ENCODE measurements at regions not wholly inside any gene's neighbourhood (a gene's known extent, or its start where the extent isn't known, plus 50 kb on each side); places are given as distances from the start of the nearest gene placed in this dataset.
"Not testable (repeated sequence)": the region's sequence is repeated elsewhere in the genome, so short reads cannot be mapped to it uniquely, and the experiment has no call there.

DNA sequence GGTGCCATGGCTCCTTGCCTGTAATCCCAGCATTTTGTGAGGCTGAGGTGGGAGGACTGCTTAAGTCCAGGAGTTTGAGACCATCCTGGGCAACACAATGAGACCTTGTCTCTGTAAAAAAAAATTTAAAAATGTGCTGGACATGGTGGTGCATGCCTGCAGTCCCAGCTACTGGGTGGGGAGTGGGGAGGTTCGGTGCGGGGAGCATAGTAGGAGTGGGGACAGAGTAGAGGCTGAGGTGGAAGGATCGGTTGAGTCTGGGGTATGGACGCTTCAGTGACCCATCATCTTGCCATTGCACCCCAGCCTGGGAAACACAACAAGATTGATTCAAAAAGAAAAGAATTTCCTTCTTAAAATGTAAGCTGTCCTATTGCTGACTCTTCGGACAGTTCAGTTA is 1490.0 kb upstream of the GBE1 start:
- no peak for FAIRE-seq

DNA sequence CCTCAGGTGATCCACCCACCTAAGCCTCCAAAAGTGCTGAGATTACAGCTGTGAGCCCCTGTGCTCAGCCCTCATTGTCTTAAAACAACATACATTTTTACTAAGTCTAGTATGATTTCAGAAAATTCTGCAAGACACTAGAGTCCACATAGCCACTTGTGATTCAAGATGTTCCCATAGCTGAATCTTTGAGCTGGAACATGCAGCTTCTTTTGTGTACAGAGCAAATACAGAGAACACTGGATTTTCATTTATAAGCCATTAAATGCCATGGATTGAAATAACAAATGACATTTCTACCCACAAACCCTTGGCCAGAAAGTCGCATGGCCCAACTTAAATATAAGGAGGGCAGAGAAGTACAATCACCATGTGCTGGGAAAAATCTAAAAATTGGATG is 1489.2 kb upstream of the GBE1 start:
- no peak for FAIRE-seq

DNA sequence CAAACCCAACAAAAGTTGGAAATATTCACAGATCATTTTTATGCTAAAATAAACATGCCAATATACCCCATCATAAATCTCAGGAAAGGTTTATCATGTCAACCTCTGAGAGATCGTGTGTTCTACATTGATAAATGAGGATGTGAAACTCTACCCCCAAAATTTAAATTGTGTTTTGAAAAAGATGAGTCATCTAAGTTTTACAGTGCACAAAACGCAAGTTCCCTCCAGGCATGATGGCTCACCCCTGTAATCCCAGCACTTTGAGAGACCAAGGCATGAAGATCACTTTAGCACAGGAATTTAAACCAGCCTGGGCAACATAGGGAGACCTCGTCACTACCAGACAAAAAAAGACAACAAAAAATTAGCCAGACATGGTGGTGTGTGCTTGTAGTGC is 1487.0 kb upstream of the GBE1 start:
- no peak for FAIRE-seq

DNA sequence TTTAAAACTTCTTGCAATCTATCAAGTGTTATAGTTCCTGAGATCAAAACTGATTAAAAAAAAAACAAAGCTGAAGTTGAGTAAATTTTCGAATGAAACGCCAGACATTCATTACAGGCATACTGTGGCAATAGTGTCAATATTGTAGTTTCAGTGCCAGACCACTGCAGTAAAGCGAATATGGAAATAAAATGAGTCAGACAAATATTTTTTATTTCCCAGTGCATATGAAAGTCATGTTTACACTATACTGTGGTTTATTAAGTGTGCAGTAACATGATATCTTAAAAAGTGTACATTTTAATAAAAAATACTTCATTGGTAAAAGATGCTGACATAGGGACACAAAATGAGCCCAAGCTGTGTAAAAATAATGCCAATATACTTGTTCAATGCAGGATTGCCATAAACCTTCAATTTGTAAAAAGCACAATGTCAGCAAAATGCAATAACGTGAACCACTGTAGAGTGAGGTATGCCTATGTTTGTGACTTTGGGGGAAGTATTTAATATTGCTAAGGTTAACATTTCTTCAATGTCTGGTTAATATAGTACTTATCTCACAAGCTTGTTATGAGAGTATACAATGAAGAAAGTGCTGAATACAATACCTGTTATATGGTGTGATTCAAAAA is 1473.9 kb upstream of the GBE1 start:
- no peak for FAIRE-seq

DNA sequence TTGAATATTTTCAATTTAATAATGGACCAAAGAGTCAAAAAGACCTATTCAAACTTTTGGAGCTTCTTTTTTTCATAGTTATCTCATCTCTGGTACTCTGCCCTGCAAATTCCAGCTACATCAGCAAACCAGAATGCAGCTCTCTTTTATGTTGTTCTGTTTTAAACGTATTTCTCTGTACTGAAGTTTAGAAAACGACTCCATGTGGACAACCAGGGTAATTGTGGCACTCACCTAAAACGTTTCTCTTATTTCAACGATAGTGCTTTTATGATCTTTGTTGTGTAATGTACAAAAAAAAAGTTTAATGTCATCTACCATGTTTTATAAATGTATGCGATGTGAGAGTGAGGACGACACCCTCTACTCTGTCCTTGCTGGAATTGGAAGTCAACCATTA is 1472.3 kb upstream of the GBE1 start:
- no peak for FAIRE-seq

DNA sequence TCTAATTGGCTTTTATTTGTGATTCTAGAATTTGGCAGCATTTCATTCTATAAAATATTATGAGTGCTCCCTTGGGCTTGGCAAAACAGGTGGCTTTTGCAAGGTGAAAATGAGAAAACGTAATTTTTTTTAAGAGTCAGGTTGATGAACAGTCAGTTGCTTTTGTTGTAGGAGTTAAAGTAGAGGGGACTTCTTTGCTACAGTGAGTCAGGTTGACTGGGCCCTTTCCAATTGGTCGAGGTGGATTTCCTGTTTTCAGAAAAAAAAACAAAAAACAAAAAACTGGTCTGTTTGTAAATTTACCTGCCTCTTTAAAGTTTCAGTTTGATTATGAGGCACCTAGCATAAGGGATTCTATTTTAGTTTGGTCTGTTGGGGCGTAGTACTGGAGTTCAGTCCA is 1469.4 kb upstream of the GBE1 start:
- FAIRE-seq: no peak

DNA sequence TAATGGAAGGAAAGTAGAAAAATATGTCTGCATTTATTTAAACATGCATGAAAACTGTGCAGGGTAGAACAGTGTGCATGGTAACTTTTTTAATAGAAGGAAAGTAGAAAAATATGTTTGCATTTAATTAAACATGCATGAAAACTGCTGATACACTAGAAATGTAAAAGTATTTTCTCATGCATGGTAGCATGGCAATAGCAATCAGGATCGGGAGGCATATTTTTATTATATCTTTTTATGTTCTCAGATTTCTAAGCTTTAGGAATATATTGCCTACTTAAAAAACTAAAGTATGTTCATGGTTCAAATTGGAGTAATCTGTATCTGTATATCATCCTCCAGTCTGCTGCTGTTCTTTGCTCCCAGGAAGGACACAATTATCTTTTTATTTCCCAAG is 1468.9 kb upstream of the GBE1 start:
- FAIRE-seq: no peak

DNA sequence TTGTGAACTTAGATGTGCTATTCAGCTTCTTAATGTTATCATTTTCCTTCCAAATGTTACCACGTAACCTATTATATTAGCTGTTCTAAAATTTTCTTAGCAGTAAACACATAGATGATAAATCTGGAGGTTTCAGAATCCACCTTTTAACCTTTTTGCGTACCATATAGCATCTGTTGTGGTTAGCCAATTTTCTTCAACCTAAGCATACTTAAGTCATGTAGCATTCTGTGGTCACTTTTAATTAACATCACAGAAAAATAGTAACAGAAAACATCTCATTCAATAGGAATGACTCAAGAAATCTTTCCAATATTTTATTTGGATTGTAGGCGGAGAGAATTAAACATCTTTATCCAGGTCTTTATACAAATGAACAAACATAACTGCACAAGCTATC is 1465.3 kb upstream of the GBE1 start:
- no peak for FAIRE-seq

DNA sequence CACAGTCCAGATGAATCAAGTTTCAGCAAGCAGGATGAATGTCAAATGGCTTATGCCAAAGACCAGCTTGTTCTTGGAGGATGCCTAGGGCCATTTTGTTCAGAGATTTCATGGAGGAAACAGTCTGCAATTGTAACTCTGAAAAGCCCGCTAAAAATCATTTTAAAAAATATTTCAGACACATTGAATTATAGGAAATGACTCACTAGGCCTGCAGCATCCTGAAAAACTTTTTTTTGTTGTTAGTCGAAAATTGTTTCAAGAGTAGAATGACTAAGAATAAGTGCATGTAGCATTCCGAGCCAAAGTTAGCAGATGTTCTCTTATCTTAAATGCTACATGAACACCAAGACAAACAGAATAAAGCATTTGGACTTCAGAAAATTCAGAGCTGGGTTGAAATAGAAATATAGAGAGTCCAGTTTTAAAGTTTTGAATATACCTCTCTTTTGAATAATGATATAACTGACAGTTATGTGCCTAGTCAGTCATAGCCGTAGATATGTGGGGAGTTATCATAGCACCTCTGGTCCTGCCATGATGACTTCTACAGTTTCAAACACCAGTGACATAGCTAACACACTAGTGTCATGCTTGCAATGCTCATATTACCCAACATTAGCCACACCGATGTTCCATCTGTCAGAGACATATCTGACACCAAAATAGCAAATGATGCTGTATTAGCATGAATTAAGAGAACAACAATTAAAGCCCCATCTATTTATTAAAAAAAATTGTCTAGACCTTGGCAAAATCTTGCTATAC is 1462.8 kb upstream of the GBE1 start:
- FAIRE-seq: no peak

DNA sequence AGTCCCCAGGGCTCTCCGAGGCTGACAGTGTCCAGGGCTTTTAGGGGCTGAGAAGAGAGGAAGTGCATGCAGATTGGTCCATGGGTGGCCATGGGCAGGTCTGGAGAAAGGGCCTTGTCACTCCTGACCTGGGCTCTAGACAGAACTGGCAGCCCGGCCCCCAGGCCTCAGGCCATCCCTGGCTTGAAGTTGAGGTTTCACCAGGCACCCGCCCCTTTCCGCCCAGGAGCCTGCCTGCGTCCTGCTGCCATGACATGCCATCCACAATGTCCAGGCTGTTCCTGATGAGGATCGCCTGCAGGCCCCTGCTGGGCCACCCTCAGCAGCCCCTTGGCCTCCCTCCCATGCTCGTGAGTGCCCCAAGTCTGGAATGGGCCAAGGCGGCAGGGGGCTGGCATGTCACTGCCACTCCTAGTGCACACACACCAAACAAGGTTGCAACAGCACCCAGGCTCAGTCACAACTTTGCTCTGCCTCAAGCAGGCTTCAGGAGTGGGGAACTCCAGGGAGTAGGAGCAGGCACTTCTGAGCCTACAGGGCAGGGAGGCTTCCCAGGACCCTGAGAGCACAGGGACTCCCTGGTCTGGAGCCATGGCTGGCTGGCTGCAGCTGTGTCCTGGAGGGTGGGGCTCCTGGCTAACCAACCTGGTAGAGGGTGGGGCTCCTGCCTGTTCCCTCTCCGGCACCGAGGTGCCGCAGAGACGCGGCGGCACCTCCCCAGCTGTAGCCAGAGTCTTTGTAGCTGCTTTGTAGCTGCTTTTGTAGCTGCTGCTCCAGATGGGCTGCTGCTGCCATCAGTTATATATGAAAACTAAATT is 1457.1 kb upstream of the GBE1 start:
- no peak for FAIRE-seq

DNA sequence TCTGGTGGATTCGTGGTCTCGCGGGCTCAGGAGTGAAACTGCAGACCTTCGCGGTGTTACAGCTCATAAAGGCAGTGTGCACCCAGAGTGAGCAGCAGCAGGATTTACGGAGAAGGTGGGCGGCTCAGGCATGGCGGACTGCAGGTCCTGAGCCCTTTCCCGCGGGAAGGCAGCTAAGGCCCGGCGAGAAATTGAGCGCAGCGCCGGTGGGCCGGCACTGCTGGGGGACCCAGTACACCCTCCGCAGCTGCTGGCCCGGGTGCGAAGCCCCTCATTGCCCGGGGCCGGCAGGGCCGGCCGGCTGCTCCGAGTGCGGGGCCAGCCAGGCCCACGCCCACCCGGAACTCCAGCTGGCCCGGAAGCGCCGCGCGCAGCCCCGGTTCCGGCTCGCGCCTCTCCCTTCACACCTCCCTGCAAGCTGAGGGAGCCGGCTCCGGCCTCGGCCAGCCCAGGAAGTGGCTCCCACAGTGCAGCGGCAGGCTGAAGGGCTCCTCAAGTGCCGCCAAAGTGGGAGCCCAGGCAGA is 1456.2 kb upstream of the GBE1 start:
- not testable (repeated sequence) for FAIRE-seq

DNA sequence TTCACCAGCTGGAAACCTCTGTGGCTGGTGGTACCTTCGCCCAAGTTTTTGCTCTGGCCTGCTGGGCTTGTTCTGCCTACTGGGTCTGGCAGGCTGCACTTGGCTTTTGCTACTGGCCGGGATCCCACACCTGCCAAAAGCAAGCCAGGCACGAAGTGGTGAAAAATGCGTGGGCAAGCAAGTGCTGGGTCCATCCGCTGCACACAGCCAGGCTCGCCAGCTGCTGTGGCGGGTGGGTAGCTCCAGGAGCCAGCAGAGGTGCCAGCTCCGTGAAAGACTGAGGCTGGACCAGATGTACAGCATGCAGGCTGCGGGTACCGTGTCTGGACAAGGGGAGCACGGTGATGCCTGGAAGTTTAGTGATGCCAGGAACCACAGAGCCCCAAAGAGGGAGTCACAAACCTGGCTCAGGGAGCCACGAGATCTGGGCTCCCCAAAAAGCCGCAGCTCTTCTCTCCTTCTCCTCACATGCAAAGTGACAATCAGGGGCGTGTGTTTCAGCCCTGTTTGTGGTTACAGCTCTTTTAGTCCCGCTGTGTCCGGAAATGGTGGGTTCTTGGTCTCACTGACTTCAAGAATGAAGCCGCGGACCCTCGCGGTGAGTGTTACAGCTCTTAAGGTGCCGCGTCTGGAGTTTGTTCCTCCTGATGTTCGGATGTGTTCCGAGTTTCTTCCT is 1455.6 kb upstream of the GBE1 start:
- FAIRE-seq: no peak

DNA sequence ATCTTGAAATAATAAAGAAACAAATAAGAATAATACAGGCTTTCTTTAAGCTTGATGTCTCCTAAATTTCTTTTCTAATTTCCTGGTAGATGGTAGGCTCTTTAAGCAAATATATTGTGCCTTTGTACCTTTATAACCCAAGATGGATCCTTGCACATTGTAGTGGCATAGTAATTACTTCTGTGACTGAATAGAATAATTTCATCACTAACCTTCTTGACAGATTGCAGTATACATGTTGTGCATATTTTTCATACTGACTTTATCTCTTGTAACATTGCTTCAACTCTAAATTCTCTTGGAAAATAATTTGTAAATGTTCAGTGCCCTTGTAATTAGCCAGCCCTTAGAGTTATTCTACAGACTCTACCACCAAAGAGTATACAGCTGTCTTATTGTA is 1433.8 kb upstream of the GBE1 start:
- no peak for FAIRE-seq

DNA sequence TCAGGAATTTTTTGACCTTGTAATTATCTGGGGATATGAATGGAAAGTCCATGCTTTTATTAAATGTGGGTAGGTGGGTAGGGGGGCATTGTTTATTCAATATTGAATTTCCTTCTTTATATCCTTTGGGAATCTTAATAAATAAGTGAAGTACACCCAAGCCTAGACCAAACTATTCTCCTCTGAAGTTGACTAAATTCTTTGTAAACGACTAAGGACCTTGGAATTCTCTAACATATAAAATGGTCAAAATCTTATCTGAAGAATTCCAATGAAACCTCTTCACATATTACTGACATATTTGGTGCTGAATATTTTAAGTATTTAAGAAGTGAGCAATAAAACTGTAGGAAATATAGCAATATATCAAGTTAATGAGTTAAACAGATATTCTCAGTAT is 1432.1 kb upstream of the GBE1 start:
- FAIRE-seq: no peak

DNA sequence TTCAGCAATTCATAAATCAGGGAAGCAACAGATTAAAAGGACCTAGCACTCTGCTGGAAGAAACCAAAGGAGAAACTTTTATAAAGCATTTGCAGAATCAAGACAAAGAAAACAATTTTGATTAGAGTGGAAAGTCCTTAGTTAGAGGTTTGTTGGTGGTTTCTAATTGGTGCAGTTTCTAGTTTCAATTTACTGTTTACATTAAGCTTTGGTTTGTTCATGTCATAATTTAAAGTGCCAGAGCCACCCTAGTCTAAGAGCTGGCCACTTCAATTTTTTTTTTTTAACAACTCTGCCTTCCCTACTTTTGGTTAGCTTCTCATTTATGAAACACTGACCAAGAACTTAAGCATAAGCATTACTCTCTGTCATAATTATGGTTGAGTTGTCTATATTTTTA is 1428.2 kb upstream of the GBE1 start:
- FAIRE-seq: no peak

DNA sequence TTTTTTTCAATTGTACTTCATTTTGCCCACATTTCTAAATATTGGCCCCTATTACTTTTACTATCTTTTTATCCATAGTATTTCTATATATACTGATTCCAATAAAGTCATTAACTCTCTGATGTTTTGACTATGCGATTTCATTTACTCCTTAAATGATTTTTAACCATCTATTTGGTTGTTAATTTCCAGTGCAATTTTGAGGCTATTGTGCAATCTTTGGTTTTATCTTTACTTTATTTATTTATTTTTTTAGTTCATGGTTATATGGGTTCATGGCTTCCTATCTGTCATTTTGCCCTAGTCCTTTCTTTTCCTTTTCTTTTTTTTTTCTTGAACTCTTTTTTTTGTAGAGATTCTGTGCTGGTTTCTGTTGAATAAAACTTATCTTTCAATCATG is 1408.0 kb upstream of the GBE1 start:
- FAIRE-seq: no peak

DNA sequence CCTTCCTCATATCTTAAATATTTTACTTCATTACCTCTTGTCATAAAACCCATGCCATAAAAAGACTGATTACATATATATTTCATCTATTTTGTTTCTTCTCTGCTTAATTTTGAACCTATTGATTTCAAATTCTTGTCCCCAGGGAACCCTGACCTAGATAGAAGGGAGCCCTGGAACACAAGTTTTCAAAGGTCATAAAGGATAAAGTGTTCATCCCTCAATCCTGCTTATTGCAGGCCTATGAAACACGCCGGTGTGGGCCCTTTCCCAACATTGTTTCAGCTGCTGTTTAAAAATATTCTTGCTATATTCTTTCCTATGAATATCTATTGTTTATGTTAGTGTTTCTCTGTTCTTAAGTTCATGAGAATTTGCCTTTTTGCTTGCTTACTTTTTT is 1389.5 kb upstream of the GBE1 start:
- FAIRE-seq: no peak

DNA sequence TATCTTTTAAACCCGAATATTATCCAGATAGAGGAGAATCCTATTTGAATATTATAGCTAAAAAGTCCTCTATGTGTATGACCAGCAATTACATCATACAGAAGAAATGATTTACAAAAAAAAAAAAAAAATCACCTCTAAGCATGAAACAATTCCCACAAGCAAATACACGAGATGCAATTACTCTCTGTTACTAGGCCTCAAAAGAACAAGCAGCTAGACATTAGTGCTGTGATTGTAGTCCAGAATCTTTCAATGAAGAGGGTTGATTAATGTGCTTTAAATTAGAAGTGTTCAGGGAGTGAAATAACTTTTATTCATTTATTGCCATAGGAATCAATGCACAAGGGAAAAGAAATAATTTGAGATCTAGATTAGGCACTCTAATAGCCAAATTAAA is 1379.5 kb upstream of the GBE1 start:
- FAIRE-seq: no peak

DNA sequence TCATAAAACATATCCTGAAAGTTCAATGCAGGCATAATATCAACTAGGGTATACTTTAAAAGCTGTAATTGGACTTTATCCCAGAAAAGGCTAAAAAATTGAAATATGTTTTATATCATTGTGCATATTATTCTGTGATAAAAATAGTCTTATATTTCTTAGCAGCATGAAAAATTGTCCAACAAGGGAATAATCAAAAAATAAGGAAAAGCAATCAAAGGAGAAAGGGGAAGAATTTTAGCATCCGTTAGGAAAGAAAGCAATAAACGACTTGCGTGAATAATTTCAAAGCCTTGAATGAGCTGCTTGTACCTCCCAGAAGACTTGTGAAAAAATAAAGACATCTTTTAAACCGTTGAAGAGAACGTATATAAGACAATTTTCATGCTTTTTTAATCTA is 1369.8 kb upstream of the GBE1 start:
- FAIRE-seq: no peak

DNA sequence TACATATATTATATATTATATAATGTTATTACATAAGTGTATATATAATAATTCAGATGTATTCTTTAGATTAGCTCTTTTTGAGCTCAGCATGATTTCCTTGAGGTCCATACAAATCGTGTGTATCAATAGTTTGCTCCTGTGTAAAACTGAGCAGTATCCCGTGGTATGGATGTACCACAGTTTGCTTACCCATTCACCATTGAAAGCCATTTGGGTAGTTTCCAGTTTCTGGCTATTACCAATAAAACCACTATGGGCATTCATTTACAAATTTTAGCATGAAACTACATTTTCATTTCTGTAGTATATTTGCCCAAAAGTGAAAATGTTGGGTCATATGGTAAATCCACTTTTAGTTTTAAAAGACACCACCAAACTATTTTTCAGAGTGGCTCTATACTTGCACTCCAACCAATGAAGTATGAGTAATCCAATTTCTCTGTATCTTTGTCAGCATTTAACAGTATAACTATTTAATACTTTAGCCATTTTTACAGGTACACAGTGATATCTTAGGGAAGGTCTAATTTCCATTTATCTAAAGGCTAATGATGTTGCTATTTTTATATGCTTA is 1361.4 kb upstream of the GBE1 start:
- no peak for FAIRE-seq

DNA sequence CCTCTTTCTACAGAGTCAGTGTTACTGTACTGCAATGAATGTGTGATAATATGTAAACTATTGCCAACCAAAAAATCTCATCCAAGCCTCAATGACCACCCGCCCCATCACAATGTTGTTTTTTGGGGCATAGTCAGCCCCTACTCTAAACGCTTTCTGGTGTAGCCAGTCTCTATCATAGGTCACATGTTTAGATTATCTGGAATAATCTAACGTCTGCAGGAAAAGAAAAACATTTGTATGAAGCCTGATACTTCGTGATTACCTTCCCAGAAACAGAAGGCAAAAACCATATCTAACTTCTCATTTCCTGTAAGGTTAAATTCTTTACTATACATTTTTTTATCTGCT is 1331.8 kb upstream of the GBE1 start:
- no peak for FAIRE-seq

DNA sequence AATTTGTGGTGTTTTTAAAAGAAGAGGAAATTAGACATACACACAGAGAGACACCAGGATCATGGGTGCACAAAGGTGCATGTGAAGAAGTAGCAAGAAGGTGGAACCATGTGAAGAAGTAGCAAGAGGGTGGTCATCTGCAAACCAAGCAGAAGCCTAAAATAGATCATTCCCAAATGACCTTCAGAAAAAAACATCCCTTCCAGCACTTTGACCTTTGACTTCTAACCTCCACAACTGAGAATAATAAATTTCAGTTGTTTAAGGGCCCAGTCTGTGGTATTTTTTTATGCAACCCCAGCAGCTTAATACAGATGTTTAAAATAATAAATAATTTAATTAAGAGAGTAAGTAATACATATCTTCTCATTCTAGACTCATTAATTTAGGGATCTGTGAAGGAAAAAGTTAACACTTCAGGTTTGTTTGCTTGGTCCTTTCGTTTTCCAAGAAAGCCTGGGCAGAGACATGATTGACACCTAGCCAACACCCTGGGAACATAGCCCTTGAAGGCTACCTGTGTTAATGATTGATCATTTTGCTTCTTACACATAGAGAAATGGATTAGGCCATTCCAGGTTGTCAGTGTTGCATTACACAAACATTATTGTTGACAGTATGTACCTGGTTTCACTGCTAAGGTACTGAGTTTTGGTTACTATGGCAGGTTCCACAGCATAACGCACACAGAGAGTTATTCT is 1331.2 kb upstream of the GBE1 start:
- no peak for FAIRE-seq
